ENCODE measurements at regions not wholly inside any gene's neighbourhood (a gene's known extent, or its start where the extent isn't known, plus 50 kb on each side); places are given as distances from the start of the nearest gene placed in this dataset.
A peak's percentile ranks its signal among the peaks of the same experiment; 100 is the strongest.

DNA sequence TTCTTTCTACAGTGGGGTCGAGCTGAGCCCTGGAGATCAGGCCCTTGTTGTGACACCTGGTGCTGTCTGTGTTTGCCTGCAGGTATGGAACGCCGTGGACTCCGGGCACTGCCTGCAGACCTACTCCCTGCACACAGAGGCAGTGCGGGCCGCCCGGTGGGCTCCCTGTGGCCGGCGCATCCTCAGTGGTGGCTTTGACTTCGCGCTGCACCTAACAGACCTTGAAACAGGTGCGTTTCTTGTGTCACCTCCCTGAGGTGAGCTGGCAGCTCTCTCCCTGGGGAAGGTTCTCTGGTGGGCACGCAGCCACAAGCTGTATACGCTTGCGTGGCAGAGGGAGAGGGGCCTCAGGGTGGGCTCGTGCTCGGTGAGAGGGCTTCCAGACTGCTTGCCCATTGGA is 119.3 kb downstream of the BEGAIN start:
- H3K56ac ChIP-seq (replicated peaks; ENCODE audit: insufficient read length, low read depth, low read length), result no peak overlapping the region
- H2BK15ac ChIP-seq (ENCODE audit: low read length), result no peak overlapping the region
- CTCF ChIA-PET (ENCODE audit: partially characterized antibody), result interaction anchor here (0.7 to 3.8 kb wide), 11 partner anchors 10 to 180 kb away, joined by 3 to 39 read pairs (median 4); no protein-coding TSS in a partner anchor
- no peak overlapping the region for H4K5ac ChIP-seq (ENCODE audit: insufficient read length, low read depth, low read length)
- no peak overlapping the region for H2BK20ac ChIP-seq (ENCODE audit: low read length)
- H3K18ac ChIP-seq (ENCODE audit: extremely low read depth, low read length), result no peak overlapping the region
- no peak overlapping the region for H3K4me2 ChIP-seq (ENCODE audit: insufficient read depth in 1 of 2, low read depth in 2 of 2, low read length in 2 of 2)
- no peak overlapping the region for H3K23ac ChIP-seq (ENCODE audit: insufficient read length)
- DNase-seq (ENCODE audit: low read depth in 1 of 2, low spot score in 2 of 2) (peak in 1 of 2 experiments; percentile 39), FAIRE-seq (no peak)
- H3K4me3 ChIP-seq (ENCODE audit: extremely low read depth in 1 of 4, insufficient read depth in 2 of 4, low read depth in 3 of 4, low read length in 4 of 4), result no peak overlapping the region
- H3K4ac ChIP-seq (replicated peaks; ENCODE audit: insufficient read length, low read depth, low read length), result no peak overlapping the region
- WGBS, 2 experiments (ENCODE audit: extremely low coverage in 1 of 2, insufficient coverage in 1 of 2, insufficient read length in 1 of 2, insufficient replicate concordance in 2 of 2, low coverage in 1 of 2, low lambda C conversion rate in 2 of 2, missing lambda C conversion rate in 1 of 2), result 84% methylated on average over 17 of the region's 17 CpGs; no CpG with 5 or more reads in 1 of the 2 experiments
- H4K20me1 ChIP-seq (replicated peaks in 1 of 2; ENCODE audit: control insufficient read depth in 1 of 2, insufficient read depth in 2 of 2, low read length in 2 of 2), result peaks cover 0 to 2% of the 10 kb centered on the region in 2 experiments
- no peak overlapping the region for H2BK120ac ChIP-seq (replicated peaks; ENCODE audit: low read depth, low read length)
- no peak overlapping the region for H3K14ac ChIP-seq (ENCODE audit: insufficient read length)
- no peak overlapping the region; the same call in 1 of the 2 replicates for H2BK12ac ChIP-seq (ENCODE audit: low read depth, low read length)
- TF ChIP-seq GABPA (IDR thresholded peaks at IDR 0.05; ENCODE audit: borderline replicate concordance, insufficient read depth, low read length) (no peak), POLR2A (IDR thresholded peaks at IDR 0.05; ENCODE audit: control extremely low read depth in 1 of 2, low read depth in 2 of 2, low read length in 2 of 2) (no peak), JUN (IDR thresholded peaks at IDR 0.05; ENCODE audit: low read depth, low read length) (no peak), NANOG (IDR thresholded peaks at IDR 0.05; ENCODE audit: insufficient read depth, low read depth, low read length, poor library complexity, severe bottlenecking) (no peak), EZH2 (IDR thresholded peaks at IDR 0.05; ENCODE audit: low read depth, low read length, severe bottlenecking) (no peak), KDM4A (IDR thresholded peaks at IDR 0.05; ENCODE audit: low read depth, low read length, severe bottlenecking) (no peak), RAD21 (IDR thresholded peaks at IDR 0.05 in 1 of 2, conservative IDR thresholded peaks at IDR 0.05 in 1 of 2; ENCODE audit: low read depth in 2 of 2, low read length in 2 of 2) (no peak)
- H3K36me3 ChIP-seq (ENCODE audit: control insufficient read depth in 2 of 4, insufficient read depth in 4 of 4, low read length in 3 of 4), result no peaks in the 10 kb centered on the region
- H4K91ac ChIP-seq (replicated peaks; ENCODE audit: insufficient read length, low read length), result no peak overlapping the region
- no peaks in the 10 kb centered on the region for H3K9me3 ChIP-seq (ENCODE audit: insufficient read depth in 2 of 2, low read depth in 1 of 2, low read length in 1 of 2)
- no peak overlapping the region for H2AFZ ChIP-seq (ENCODE audit: low read length)
- no peaks in the 10 kb centered on the region for H3K79me1 ChIP-seq (ENCODE audit: low read depth, low read length)
- H3K79me2 ChIP-seq (ENCODE audit: control insufficient read depth in 1 of 2, insufficient read depth in 2 of 2, low read length in 2 of 2), result no peaks in the 10 kb centered on the region
- no peak overlapping the region for H2AK5ac ChIP-seq (ENCODE audit: low read depth, low read length)
- H3K27me3 ChIP-seq (replicated peaks in 1 of 4; ENCODE audit: control insufficient read depth in 3 of 4, extremely low read depth in 1 of 4, insufficient read depth in 3 of 4, low read length in 3 of 4), result no peaks in the 10 kb centered on the region
- peaks cover 3 to 12% (median 6%) of the 10 kb centered on the region in 4 experiments for H3K4me1 ChIP-seq (replicated peaks in 1 of 4; ENCODE audit: control insufficient read depth in 3 of 4, insufficient read depth in 4 of 4, low read length in 3 of 4)
- H3K9ac ChIP-seq (replicated peaks in 1 of 4; ENCODE audit: extremely low read depth in 1 of 4, low read depth in 3 of 4, low read length in 3 of 4), result no peak overlapping the region
- no peak overlapping the region for H2BK5ac ChIP-seq (ENCODE audit: low read depth, low read length)
- H3K27ac ChIP-seq (ENCODE audit: low read depth, low read length), result no peak overlapping the region
- no peak overlapping the region for H4K8ac ChIP-seq (ENCODE audit: extremely low read depth, insufficient read depth, low read length)
- POLR2A ChIA-PET (ENCODE audit: partially characterized antibody), result interaction anchor here (1.0 kb wide), 1 partner anchor 20 kb away, joined by 3 read pairs; no protein-coding TSS in a partner anchor
- peaks cover 3% of the 10 kb centered on the region; the same call in 1 of the 2 replicates for H3K23me2 ChIP-seq (ENCODE audit: low read depth, low read length)

Measured in H1 (cell line).